SKM-1 treated with dmso at 0.1 percent for 144 hours (cell line): ENCODE measurements at regions not wholly inside any gene's neighbourhood (a gene's known extent, or its start where the extent isn't known, plus 50 kb on each side); places are given as distances from the start of the nearest gene placed in this dataset.
"Not testable (repeated sequence)": the region's sequence is repeated elsewhere in the genome, so short reads cannot be mapped to it uniquely, and the experiment has no call there.

Experiments
- DNase-seq: peaks from one replicate; lab custom pipeline; 2025; ENCODE audit not compliant: unreplicated experiment; lab: John Stamatoyannopoulos, UW

- DNase-seq = no peak
Measured at GRCh38 chr6:122859676-122860075, 70.6 kb downstream of the SMPDL3A start.

- DNase-seq = no peak
Measured at GRCh38 chr6:122861594-122861993, 72.5 kb downstream of the SMPDL3A start.

GRCh38 chr6:122868137-122868536 lies 79.1 kb downstream of the SMPDL3A start:
- DNase-seq = no peak

GRCh38 chr6:122869437-122870024 lies 80.5 kb downstream of the SMPDL3A start:
- DNase-seq = peak; percentile 69

GRCh38 chr6:122871079-122871478 lies 82.0 kb downstream of the SMPDL3A start:
- no peak for DNase-seq

- no peak for DNase-seq
Measured at GRCh38 chr6:122872311-122872710, 83.3 kb downstream of the SMPDL3A start.

- no peak for DNase-seq
Measured at GRCh38 chr6:122877302-122877701, 88.2 kb downstream of the SMPDL3A start.

GRCh38 chr6:122878796-122879195 lies 89.7 kb downstream of the SMPDL3A start:
- DNase-seq = no peak

GRCh38 chr6:122886481-122886880 lies 97.4 kb downstream of the SMPDL3A start:
- DNase-seq = no peak

- no peak for DNase-seq
Measured at GRCh38 chr6:122887941-122888340, 98.9 kb downstream of the SMPDL3A start.

- not testable (repeated sequence) for DNase-seq
Measured at GRCh38 chr6:122888680-122889079, 99.6 kb downstream of the SMPDL3A start.

- no peak for DNase-seq
Measured at GRCh38 chr6:122890250-122890649, 101.2 kb downstream of the SMPDL3A start.

- no peak for DNase-seq
Measured at GRCh38 chr6:122894791-122895190, 101.2 kb upstream of the CLVS2 start.

- DNase-seq = no peak
Measured at GRCh38 chr6:122902326-122902725, 93.7 kb upstream of the CLVS2 start.

- no peak for DNase-seq
Measured at GRCh38 chr6:122903266-122903915, 92.6 kb upstream of the CLVS2 start.

GRCh38 chr6:122904166-122904565 lies 91.9 kb upstream of the CLVS2 start:
- no peak for DNase-seq

GRCh38 chr6:122913558-122913957 lies 82.5 kb upstream of the CLVS2 start:
- DNase-seq = no peak

GRCh38 chr6:122918714-122919113 lies 77.3 kb upstream of the CLVS2 start:
- DNase-seq = no peak

GRCh38 chr6:122930252-122931180 lies 65.5 kb upstream of the CLVS2 start:
- DNase-seq = no peak

- no peak for DNase-seq
Measured at GRCh38 chr6:122931916-122932315, 64.1 kb upstream of the CLVS2 start.

GRCh38 chr6:122944936-122945335 lies 51.1 kb upstream of the CLVS2 start:
- not testable (repeated sequence) for DNase-seq
